HEK293T (cell line): ENCODE measurements at regions not wholly inside any gene's neighbourhood (a gene's known extent, or its start where the extent isn't known, plus 50 kb on each side); places are given as distances from the start of the nearest gene placed in this dataset.

ENCODE experiments used
- CTCF ChIA-PET: fragments of 350-600 bp; formaldehyde crosslinking; extraction: SDS; loops from one replicate; lab custom pipeline; 2021; ENCODE audit warnings: antibody characterized with exemption, inconsistent platforms; lab: Yijun Ruan, JAX
- POLR2A ChIA-PET: fragments of 350-600 bp; formaldehyde crosslinking; extraction: SDS; loops from one replicate; lab custom pipeline; 2020; ENCODE audit warnings: antibody characterized with exemption, inconsistent platforms; lab: Yijun Ruan, JAX
- DNase-seq: peaks from one replicate; pipeline ENCODE4 v3.0.0; 2012; ENCODE audit warnings: mixed read lengths; ENCODE audit errors: extremely low spot score
- ARNT ChIP-seq: fragments of 450-650 bp; IDR thresholded peaks from 2 replicates; pipeline ENCODE4 v1.6.1; 2017; ENCODE audit warnings: mild to moderate bottlenecking
- BHLHE40 ChIP-seq: fragments of 450-650 bp; IDR thresholded peaks from 2 replicates; pipeline ENCODE4 v1.6.1; 2016; ENCODE audit warnings: mild to moderate bottlenecking, moderate library complexity, borderline replicate concordance
- CTBP1 ChIP-seq: fragments of 450-650 bp; IDR thresholded peaks from 2 replicates; pipeline ENCODE4 v1.6.1; 2016; ENCODE audit warnings: borderline replicate concordance
- ELF4 ChIP-seq: fragments of 450-650 bp; IDR thresholded peaks from 2 replicates; pipeline ENCODE4 v1.6.1; 2017; ENCODE audit warnings: antibody characterized with exemption
- FOXA1 ChIP-seq: fragments of 450-650 bp; IDR thresholded peaks from 2 replicates; pipeline ENCODE4 v1.6.1; 2016; ENCODE audit warnings: mild to moderate bottlenecking
- FOXK2 ChIP-seq: fragments of 450-650 bp; IDR thresholded peaks from 2 replicates; pipeline ENCODE4 v1.6.1; 2016; ENCODE audit warnings: mild to moderate bottlenecking
- FOXM1 ChIP-seq: fragments of 450-650 bp; IDR thresholded peaks from 2 replicates; pipeline ENCODE4 v1.6.1; 2017; ENCODE audit warnings: mild to moderate bottlenecking, borderline replicate concordance
- HDGF ChIP-seq: fragments of 450-650 bp; IDR thresholded peaks from 2 replicates; pipeline ENCODE4 v1.6.1; 2017; ENCODE audit warnings: antibody characterized with exemption, borderline replicate concordance
- L3MBTL2 ChIP-seq: fragments of 450-650 bp; conservative IDR thresholded peaks from 2 replicates; pipeline ENCODE4 v1.6.1; 2016; ENCODE audit warnings: mild to moderate bottlenecking
- LEF1 ChIP-seq: fragments of 450-650 bp; IDR thresholded peaks from 2 replicates; pipeline ENCODE4 v1.6.1; 2017; ENCODE audit warnings: mild to moderate bottlenecking, borderline replicate concordance
- NFRKB ChIP-seq: fragments of 450-650 bp; IDR thresholded peaks from 2 replicates; pipeline ENCODE4 v1.6.1; 2016; ENCODE audit warnings: mild to moderate bottlenecking, moderate library complexity
- PKNOX1 ChIP-seq: fragments of 450-650 bp; IDR thresholded peaks from 2 replicates; pipeline ENCODE4 v1.6.1; 2016
- SP1 ChIP-seq: fragments of 450-650 bp; IDR thresholded peaks from 2 replicates; pipeline ENCODE4 v1.6.1; 2017
- SUZ12 ChIP-seq: fragments of 450-650 bp; IDR thresholded peaks from 2 replicates; pipeline ENCODE4 v1.6.1; 2016; ENCODE audit warnings: mild to moderate bottlenecking
- TARDBP ChIP-seq: fragments of 450-650 bp; IDR thresholded peaks from 2 replicates; pipeline ENCODE4 v1.6.1; 2016
- ZNF384 ChIP-seq: fragments of 450-650 bp; IDR thresholded peaks from 2 replicates; pipeline ENCODE4 v1.6.1; 2016

GRCh38 chr13:47647001-47647400 lies 354.1 kb downstream of the SUCLA2 start:
- ChIA-PET CTCF (no interaction called here), POLR2A (no interaction called here)
- DNase-seq: no peak
- TF ChIP-seq FOXA1 (no peak), NFRKB (no peak), ELF4 (no peak), ZNF384 (no peak), CTBP1 (no peak), TARDBP (no peak), SP1 (no peak), L3MBTL2 (no peak), FOXM1 (no peak), PKNOX1 (no peak), SUZ12 (no peak), LEF1 (no peak), BHLHE40 (no peak)

GRCh38 chr13:47646298-47646697 lies 354.8 kb downstream of the SUCLA2 start:
- no peak for TF ChIP-seq FOXM1
- TF ChIP-seq HDGF: no peak
- no peak for TF ChIP-seq CTBP1
- TF ChIP-seq ZNF384: no peak
- TF ChIP-seq ARNT: no peak
- TF ChIP-seq TARDBP: no peak
- no peak for TF ChIP-seq L3MBTL2
- no peak for TF ChIP-seq LEF1
- no peak for TF ChIP-seq NFRKB
- no peak for TF ChIP-seq FOXK2
- TF ChIP-seq PKNOX1: no peak
- TF ChIP-seq FOXA1: no peak
- TF ChIP-seq SP1: no peak
- POLR2A ChIA-PET: no interaction called here
- CTCF ChIA-PET: no interaction called here
- DNase-seq: no peak

- CTCF ChIA-PET: no interaction called here
- POLR2A ChIA-PET: no interaction called here
- DNase-seq: no peak
- TF ChIP-seq NFRKB (no peak), ARNT (no peak), ELF4 (no peak), FOXA1 (no peak), BHLHE40 (no peak), FOXK2 (no peak), L3MBTL2 (no peak), ZNF384 (no peak), HDGF (no peak), PKNOX1 (no peak), LEF1 (no peak)
These were observed 361.2 kb downstream of the SUCLA2 start for GRCh38 chr13:47639738-47640447.

- DNase-seq: no peak
- POLR2A ChIA-PET: no interaction called here
- TF ChIP-seq SUZ12 (no peak), HDGF (no peak), L3MBTL2 (no peak), NFRKB (no peak), ZNF384 (no peak), LEF1 (no peak), FOXM1 (no peak), PKNOX1 (no peak), TARDBP (no peak), FOXA1 (no peak), CTBP1 (no peak), SP1 (no peak)
- CTCF ChIA-PET: no interaction called here
These were observed 362.4 kb downstream of the SUCLA2 start for GRCh38 chr13:47638627-47639026.

GRCh38 chr13:47632311-47632710 lies 368.8 kb downstream of the SUCLA2 start:
- POLR2A ChIA-PET: no interaction called here
- CTCF ChIA-PET: no interaction called here
- no peak for DNase-seq
- no peak for TF ChIP-seq FOXK2
- no peak for TF ChIP-seq ZNF384
- no peak for TF ChIP-seq NFRKB
- no peak for TF ChIP-seq ARNT
- TF ChIP-seq FOXM1: no peak
- TF ChIP-seq SUZ12: no peak
- no peak for TF ChIP-seq BHLHE40

- no peak for TF ChIP-seq LEF1
- no peak for TF ChIP-seq SP1
- TF ChIP-seq CTBP1: no peak
- TF ChIP-seq ARNT: no peak
- no peak for TF ChIP-seq HDGF
- no peak for TF ChIP-seq FOXK2
- no peak for TF ChIP-seq BHLHE40
- no peak for TF ChIP-seq NFRKB
- TF ChIP-seq SUZ12: no peak
- no peak for TF ChIP-seq PKNOX1
- no peak for TF ChIP-seq ZNF384
- no peak for TF ChIP-seq FOXA1
- TF ChIP-seq ELF4: no peak
- no peak for TF ChIP-seq TARDBP
- TF ChIP-seq FOXM1: no peak
- DNase-seq: no peak
- CTCF ChIA-PET: no interaction called here
- POLR2A ChIA-PET: no interaction called here
These were observed 372.4 kb downstream of the SUCLA2 start for GRCh38 chr13:47628666-47629065.
